ENCODE measurements at regions not wholly inside any gene's neighbourhood (a gene's known extent, or its start where the extent isn't known, plus 50 kb on each side); places are given as distances from the start of the nearest gene placed in this dataset.

- H4K8ac ChIP-seq (ENCODE audit: low read depth in 2 of 2, low read length in 2 of 2): peak overlapping the region; percentile 86 to 97; a peak in 3 of 4 replicates
- H2AFZ ChIP-seq (replicated peaks; ENCODE audit: low read length, poor library complexity): peak overlapping the region; percentile 92
- H2BK5ac ChIP-seq (ENCODE audit: low read depth, low read length, poor library complexity, severe bottlenecking): peak overlapping the region; percentile 76
- no peak overlapping the region for H3K9ac ChIP-seq (ENCODE audit: low read depth, low read length)
- H3K9me3 ChIP-seq (ENCODE audit: control insufficient read depth, insufficient read depth, low read length): no peaks in the 10 kb centered on the region
- H3K79me1 ChIP-seq (ENCODE audit: low read depth in 1 of 2, low read length in 2 of 2): 0 out of 4 replicates have a peak, but pooled peaks cover 0 to 6% of the 10 kb centered on the region in 2 experiments
- H2AK5ac ChIP-seq (ENCODE audit: low read depth, low read length): peak overlapping the region; percentile 60
- ATAC-seq (ENCODE audit: low read depth) (no peak), DNase-seq (no peak)
- H3K36me3 ChIP-seq (ENCODE audit: control insufficient read depth, insufficient read depth, low read length): no peaks in the 10 kb centered on the region
- TF ChIP-seq FOS (IDR thresholded peaks at IDR 0.05; ENCODE audit: low read depth, low read length): no peak
- no peak for TF ChIP-seq RCOR1 (IDR thresholded peaks at IDR 0.05; ENCODE audit: insufficient replicate concordance, low read length)
- TF ChIP-seq NFE2L2 (IDR thresholded peaks at IDR 0.05; ENCODE audit: low read depth, low read length): no peak
- TF ChIP-seq, protein P1, sequence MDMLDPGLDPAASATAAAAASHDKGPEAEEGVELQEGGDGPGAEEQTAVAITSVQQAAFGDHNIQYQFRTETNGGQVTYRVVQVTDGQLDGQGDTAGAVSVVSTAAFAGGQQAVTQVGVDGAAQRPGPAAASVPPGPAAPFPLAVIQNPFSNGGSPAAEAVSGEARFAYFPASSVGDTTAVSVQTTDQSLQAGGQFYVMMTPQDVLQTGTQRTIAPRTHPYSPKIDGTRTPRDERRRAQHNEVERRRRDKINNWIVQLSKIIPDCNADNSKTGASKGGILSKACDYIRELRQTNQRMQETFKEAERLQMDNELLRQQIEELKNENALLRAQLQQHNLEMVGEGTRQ (IDR thresholded peaks at IDR 0.05; ENCODE audit: low read depth, low read length): no peak
- no peak for TF ChIP-seq ELK1 (IDR thresholded peaks at IDR 0.05; ENCODE audit: borderline replicate concordance, low read depth, low read length)
- TF ChIP-seq MXI1 (IDR thresholded peaks at IDR 0.05; ENCODE audit: borderline replicate concordance, low read depth, low read length): no peak
- TF ChIP-seq MAZ (IDR thresholded peaks at IDR 0.05; ENCODE audit: borderline replicate concordance, low read depth, low read length): no peak
- no peak for TF ChIP-seq CEBPB (IDR thresholded peaks at IDR 0.05; ENCODE audit: low read depth, low read length)
- no peak for TF ChIP-seq RFX5 (IDR thresholded peaks at IDR 0.05; ENCODE audit: low read depth, low read length)
- no peak for TF ChIP-seq RAD21 (IDR thresholded peaks at IDR 0.05; ENCODE audit: low read length)
- H3K9me1 ChIP-seq (ENCODE audit: insufficient read depth, low read length): peaks cover 34% of the 10 kb centered on the region
- H3K4me2 ChIP-seq (ENCODE audit: low read depth, low read length): no peak overlapping the region
- no peaks in the 10 kb centered on the region for H3K27me3 ChIP-seq (ENCODE audit: control insufficient read depth, insufficient read depth, low read length)
- H4K5ac ChIP-seq (ENCODE audit: low read depth, low read length): peak overlapping the region; percentile 84
- H2AK9ac ChIP-seq (replicated peaks; ENCODE audit: low read depth, low read length, poor library complexity): no peak overlapping the region
- H4K20me1 ChIP-seq (ENCODE audit: insufficient read depth, low read length): no peaks in the 10 kb centered on the region
- H3K4me1 ChIP-seq (ENCODE audit: control insufficient read depth, insufficient read depth, low read length): peaks cover 22% of the 10 kb centered on the region
- H3K56ac ChIP-seq (ENCODE audit: extremely low read depth, insufficient read depth, low read length): no peak overlapping the region
- H3K4me3 ChIP-seq (ENCODE audit: insufficient read depth, low read depth, low read length): no peak overlapping the region
- H3K27ac ChIP-seq (ENCODE audit: insufficient read depth, low read length): no peak overlapping the region
- peak overlapping the region; percentile 95 for H3K4ac ChIP-seq (ENCODE audit: low read depth, low read length)
- H4K91ac ChIP-seq (ENCODE audit: insufficient read depth, low read depth, low read length): peak overlapping the region; percentile 96
- H3K23ac ChIP-seq (ENCODE audit: low read depth, low read length): no peak overlapping the region
- BruUV-seq (replicated peaks): no TSS peak
- in situ Hi-C loops (cut with MboI; ENCODE audit: low sequenced_read_pairs) (no loop called here), dilution Hi-C loops (cut with HindIII; ENCODE audit: low sequenced_read_pairs, unreplicated experiment) (no loop called here), intact Hi-C loops (cut with micrococcal nuclease) (loop anchor here (10.0 kb wide), 1 partner anchor 89 kb away; no protein-coding TSS in a partner anchor)
- peak overlapping the region; percentile 99 for H2BK20ac ChIP-seq (ENCODE audit: low read depth, low read length)
- H3K14ac ChIP-seq (replicated peaks; ENCODE audit: low read depth, low read length): peak overlapping the region; percentile 92; the same call in 1 of the 2 replicates
- CTCF ChIA-PET: no interaction called here
- peak overlapping the region; percentile 98 for H2BK120ac ChIP-seq (ENCODE audit: low read depth, low read length)
- H2BK15ac ChIP-seq (ENCODE audit: low read depth, low read length): peak overlapping the region; percentile 96; the same call in 2 of the 3 replicates
- POLR2A ChIA-PET (ENCODE audit: unreplicated experiment): interaction anchor here (0.9 kb wide), 1 partner anchor 8 kb away, joined by 4 read pairs; no protein-coding TSS in a partner anchor
- H3K18ac ChIP-seq (ENCODE audit: low read depth, low read length): no peak overlapping the region; the same call in 1 of the 2 replicates
Measured at GRCh38 chr17:37823996-37824395, 79.1 kb upstream of the HNF1B start.
